IPS-NIHi7 (cell line): ENCODE measurements at regions not wholly inside any gene's neighbourhood (a gene's known extent, or its start where the extent isn't known, plus 50 kb on each side); places are given as distances from the start of the nearest gene placed in this dataset.

Experiments
- DNase-seq: peaks from one replicate; pipeline ENCODE4 v3.0.0; 2012; ENCODE audit warnings: mixed read lengths; ENCODE audit errors: extremely low spot score

DNA sequence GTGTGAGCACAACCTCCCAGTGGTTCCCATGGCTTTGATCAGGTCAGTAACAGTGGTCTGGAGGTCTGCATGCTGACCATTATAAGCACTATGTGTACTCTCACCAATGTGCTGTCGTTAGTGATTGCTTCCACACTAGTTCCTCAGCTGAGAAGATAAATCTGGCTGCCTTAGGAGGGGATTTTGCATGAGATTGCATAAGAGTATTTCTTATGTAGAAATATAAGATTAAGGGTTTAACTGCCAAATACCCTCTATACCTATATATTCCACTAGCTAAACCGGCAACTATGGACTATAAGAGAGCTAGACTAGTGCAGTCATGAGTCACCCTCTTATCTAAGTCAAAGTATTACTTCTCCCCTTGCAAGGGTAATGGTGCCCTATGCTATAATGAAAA, 580.2 kb downstream of the CDH11 start:
- DNase-seq, result no peak

DNA sequence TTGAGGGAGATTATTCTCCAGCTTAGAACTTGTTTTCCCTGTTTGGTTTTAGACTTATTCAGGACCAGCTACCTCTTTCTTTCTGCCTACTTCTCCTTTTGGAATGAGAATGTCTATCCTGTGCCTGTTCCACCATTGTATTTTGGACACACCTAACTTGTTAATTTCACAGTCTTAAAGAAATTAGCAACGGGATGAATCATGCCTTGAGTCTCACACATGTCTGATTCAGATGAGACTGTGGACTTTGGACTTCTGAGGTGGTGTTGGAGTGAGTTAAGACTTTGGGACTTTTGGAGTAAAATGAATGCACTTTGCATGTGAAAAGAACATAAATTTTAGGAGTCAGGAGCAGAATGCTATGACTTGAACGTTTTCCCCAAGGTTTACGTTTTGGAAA, 581.4 kb downstream of the CDH11 start:
- DNase-seq, result no peak

GRCh38 chr16:64539811-64540371, 582.0 kb downstream of the CDH11 start:
- DNase-seq, result no peak

GRCh38 chr16:64534180-64534780, 587.6 kb downstream of the CDH11 start:
- no peak for DNase-seq

DNA sequence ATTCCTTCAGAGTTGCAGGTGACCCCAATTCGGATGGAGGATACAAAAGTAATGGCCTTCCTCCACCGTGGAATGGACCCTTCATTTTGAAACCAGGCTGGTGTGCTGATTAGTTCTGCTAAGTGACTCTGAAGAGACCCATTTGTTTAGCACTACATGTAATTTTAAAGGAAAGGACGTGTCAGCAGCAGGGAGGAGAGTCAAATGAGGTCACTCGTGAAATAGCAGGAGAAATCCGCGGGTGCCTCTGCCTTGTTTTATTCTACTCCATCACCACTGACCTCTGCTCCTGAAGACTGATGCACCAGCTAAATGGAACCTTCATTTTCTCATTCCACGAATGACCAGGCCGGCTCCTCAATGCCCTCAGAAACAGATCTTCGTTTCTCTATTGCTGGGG, 589.2 kb downstream of the CDH11 start:
- no peak for DNase-seq

- no peak for DNase-seq
These were observed 589.7 kb downstream of the CDH11 start for GRCh38 chr16:64532117-64532516.

- no peak for DNase-seq
These were observed 590.5 kb downstream of the CDH11 start for GRCh38 chr16:64531401-64531800.

DNA sequence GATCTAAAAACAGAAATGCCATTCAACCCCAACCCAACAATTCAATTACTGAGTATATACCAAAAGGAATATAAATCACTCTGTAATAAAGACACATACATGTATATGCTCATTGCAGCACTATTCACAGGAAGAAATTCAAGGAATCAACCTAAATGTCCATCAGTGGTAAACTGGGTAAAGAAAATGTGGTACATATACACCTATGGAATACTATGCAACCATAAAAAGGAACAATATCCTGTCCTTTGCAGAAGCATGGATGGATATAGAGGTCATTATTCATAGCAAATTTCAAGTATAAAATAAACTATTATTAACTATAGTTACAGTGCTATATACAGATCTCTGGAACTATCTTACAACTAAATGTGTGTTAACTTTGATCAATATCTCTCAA, 599.3 kb downstream of the CDH11 start:
- DNase-seq, result no peak

DNA sequence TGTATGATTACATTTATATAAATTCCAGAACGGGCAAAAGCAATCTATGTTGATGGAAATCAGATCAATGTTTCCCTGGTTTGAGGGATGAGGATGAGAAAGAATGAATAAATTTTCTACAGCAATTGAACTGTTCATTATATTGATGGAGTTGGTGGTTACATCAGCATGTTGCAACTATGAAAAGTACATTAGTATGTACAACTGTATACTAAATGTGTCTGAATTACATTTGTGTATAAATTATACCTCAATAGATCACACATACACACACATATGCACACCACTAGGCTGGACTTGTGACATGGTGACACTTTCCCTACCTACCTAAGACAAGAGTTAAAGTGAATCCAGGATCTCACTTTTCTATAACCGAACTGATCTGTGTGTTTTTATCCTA, 608.0 kb downstream of the CDH11 start:
- DNase-seq, result no peak

DNA sequence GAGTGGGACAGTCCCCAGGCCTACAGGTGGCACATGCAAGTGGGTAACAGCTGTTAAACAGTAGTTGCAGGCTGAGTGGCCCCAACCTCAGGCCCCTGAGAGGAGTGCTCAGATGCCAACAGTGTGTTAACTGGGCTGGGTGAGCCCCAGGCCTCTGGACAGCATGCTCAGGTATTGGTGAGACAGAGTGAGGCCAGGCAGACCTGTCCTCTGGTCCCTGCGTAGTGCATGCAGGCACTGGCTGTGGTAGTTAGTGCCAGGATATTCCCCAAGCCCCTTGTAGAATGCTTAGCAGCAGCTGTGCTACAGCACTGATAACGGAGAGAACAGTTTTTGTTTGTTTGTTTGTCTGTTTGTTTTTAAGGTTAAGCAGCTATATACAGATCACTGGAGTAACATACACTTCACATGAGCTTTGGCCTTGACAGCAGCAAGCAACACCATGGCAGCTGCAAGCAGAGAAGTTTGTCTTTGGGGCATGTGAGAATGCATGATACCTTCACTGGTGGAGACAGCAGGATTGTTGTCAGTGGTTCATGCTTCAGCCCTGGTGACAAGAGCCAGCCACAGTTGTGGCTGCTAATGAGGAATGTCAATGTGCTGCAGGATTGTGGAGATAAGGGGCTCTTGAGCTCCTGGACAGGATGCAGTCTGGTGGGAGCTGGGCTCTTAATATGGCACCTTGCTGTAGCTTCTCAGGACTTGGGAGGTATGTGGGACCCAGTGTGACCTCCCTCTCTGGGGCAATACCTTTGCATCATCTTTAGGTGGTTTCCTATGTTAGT, 614.4 kb downstream of the CDH11 start:
- DNase-seq, result no peak

- no peak for DNase-seq
These were observed 622.7 kb downstream of the CDH11 start for GRCh38 chr16:64499211-64499610.

DNA sequence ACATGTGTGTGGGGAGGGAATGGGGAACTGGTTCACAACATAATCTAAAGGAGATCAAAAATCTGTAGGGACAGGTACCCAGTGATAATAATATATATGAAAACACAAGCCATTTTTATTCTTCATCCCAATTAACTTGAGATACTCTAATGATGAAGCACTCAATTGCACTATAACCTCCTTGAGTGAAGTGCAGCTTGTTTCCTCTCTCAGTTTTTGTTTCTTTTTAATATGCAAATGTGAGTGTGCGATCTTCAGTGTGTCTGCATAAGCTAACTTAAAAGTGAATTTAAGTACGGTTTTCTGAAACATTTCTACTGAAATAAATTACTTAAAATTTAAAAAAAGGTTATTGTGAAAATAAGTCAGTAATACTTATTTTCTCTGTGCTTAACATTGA, 623.5 kb downstream of the CDH11 start:
- DNase-seq, result no peak

DNA sequence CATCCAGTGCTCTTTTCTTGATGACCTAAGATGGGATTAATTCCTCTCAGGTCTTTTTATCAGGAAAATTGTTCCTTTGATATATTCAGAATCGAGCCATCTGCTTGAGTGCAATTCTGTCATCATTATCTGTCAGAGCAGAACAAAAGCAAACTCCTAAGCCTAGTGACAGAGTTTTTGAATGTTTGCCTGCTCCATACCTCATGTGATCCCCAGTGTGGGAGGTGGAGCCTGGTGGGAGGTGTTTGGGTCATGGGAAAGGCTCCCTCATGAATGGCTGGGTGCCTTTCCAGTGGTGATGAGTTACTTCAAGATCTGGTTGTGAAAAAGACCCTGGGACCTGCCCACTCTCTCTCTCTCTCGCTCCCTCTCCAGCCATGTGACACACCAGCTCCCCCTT, 628.2 kb downstream of the CDH11 start:
- DNase-seq, result no peak

DNA sequence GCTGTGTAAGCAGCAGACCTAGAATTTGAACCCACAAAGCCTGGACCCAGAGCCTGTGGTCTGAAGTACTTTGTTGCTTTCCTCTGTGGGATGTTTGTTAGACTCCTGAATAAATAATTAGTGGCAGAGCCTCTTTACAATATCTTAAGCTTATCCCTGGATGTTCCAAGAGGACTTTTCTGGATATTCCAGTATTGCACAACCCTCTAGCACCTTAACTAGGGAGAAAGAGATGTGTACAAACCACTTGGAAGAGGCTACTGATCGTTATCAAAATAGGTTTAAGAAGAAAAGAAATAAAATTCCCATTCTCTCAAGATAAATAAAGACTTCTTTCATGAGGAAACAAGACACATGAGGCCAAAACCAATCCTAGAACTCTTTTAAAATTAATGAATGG, 632.4 kb downstream of the CDH11 start:
- no peak for DNase-seq

DNA sequence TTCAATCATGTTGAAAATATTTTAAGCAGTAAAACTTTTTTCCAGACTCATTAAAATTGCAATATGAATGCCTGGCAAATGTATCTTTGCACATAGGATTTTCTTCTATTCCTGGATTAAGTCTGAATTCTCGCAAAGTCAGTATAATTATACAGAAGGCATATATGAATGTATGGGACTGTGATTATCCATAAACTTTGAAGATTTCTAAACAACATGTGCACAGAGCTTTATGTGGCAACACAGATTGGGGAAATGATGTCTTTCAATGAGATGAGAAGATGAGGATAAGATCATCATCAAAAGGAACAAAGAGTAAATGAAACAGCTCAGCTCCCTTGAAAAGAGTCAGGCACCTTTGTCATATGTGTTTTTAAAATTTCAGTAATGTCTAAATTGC, 635.3 kb downstream of the CDH11 start:
- no peak for DNase-seq

- DNase-seq, result no peak
These were observed 640.4 kb downstream of the CDH11 start for GRCh38 chr16:64481497-64481896.

GRCh38 chr16:64478252-64478906, 643.5 kb downstream of the CDH11 start:
- no peak for DNase-seq

GRCh38 chr16:64475627-64476351, 646.1 kb downstream of the CDH11 start:
- no peak for DNase-seq

- DNase-seq, result no peak
These were observed 650.9 kb downstream of the CDH11 start for GRCh38 chr16:64470916-64471315.

DNA sequence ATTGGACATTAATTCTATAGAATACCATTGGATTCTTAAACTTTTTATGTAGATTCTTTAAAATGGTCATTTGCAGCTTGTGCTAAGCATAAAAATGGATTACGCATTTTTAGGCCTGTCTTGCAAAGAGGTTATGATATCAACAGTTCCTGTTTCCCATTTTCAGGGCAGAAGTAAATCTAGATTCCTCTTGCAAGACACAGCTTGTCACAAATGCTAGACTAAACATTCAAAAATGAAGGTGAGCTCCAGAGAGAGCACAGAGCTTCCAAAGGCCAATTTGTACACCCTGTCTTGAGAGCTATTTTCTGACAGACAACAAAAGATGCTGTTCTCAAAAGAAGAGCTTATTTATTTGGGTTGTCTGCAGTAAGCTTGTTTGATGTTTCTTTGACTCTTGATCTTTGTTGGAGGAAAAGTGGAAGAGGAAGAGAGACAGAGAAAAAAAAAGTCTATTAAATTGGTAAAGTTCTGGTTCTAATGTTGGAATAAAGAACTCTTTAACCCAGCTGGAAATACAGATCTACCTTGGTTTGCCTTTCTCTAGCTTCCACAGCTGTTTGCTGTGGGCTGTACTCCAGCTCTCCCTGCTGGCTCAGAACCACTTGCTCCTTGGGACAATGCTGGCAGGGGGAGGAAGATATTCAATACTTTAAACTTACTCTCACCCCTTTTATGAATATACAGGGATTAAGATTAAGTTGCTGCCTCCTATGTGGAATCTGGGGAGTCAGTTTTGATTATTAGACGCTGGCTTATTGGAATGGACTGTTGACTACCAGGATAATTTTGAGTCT, 651.8 kb downstream of the CDH11 start:
- no peak for DNase-seq

DNA sequence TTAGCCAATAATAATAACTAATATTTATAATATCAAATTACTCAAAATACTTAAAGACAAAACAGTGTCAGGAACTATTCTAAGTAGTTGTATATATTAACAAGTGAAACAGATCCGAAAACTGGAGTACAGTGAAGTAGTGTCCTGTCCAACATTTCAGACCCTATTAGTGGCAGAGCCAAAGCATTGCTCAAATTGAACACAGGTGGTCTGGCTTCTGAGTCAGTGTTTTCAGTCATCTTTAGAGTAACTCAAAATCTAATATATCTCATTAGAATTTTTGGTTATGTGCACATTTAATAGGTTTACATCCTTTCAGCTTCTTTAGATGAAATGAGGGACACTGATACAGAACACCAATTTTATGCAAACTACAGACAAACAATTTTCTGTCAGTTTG, 652.5 kb downstream of the CDH11 start:
- DNase-seq, result no peak
